Dermis blood vessel endothelial cell (primary cell): ENCODE measurements at regions not wholly inside any gene's neighbourhood (a gene's known extent, or its start where the extent isn't known, plus 50 kb on each side); places are given as distances from the start of the nearest gene placed in this dataset.

Source experiments
- DNase-seq: peaks from one replicate; pipeline ENCODE4 v3.0.0; 2010

DNA sequence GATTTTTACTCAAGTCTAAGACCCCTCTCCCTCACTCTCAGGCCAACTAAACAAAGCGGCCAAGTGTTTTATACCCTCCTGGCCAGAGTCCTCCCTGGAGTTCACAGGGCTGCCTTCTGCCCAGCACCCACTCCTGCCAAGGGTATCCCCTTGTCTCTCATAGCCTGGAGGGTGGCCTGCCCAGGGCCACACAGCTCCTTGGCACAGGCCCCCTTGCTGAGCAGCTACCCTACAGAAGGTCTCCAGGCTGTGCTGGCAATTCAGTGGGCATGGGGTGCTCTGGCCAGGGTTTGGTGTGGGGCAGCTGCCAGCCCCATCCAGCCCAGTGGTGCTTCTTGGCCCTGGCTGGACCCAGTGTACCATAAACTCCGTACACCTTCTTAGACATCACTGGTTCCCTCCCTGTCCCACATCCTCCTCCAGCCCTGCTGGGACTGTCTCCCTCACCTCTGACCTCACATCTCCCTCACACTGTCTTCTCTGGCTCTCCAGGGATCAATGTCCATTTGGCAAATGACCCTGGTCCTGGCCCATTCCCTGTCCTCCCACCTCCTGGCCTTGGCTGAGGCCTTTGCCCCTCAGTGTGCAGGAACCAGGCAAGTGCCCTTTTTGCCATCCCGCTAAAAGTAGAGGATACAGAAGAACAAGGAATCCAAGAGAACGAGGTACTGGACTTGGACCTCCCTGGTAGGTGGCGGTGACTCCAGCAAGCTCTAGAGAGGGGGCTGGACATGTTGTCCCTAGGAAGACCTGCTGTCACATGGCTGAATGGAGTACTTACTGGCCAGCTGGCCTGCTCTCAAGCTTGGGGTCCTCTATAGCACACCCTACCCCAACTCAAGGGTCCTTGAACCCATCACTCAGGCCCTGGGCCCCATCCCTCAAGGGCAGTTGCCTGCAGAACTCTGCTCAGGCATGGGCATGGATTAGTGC, 50.0 kb upstream of the TRPM1 start:
- no peak for DNase-seq

- no peak for DNase-seq
Observed at GRCh38 chr15:31153531-31153930, 52.0 kb upstream of the TRPM1 start.

DNA sequence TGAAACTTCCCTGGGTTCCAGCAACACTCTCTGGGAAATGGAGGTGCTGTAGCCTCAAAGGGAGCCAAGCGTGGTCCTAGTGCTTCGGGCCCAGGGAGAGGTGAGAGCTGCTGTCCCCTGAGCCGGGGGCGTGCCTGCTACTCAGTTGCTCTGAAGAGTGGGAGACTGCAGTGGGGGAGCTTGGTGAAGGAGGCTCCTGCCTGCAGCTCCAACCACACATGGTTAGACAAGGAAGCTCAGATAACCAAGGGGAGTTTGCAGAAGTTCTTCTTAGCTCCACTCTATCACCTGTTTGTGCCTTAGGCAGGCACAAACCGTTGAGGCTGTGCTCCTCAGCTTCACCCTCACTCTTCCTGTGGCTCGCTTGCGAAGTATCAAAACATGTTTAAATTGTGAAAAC, 53.6 kb upstream of the TRPM1 start:
- no peak for DNase-seq

DNA sequence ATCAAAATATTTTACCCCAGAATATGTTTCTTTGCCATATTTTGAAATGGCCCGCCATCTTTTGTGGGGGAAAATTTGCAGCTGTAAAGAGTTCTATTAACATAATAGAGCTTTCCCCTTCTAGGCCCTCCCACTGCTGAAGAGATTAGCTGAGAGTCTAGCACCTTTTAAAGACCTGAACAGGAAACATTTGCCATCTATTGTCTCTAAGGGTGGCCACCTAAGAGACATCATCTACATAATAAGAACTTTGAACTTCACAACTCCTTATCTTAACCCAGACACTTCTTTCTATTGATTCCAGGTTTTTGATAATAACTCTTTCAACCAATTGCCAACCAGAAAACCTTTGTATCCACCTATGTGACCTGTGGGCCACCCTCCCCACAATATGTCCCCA, 54.7 kb upstream of the TRPM1 start:
- no peak for DNase-seq

DNA sequence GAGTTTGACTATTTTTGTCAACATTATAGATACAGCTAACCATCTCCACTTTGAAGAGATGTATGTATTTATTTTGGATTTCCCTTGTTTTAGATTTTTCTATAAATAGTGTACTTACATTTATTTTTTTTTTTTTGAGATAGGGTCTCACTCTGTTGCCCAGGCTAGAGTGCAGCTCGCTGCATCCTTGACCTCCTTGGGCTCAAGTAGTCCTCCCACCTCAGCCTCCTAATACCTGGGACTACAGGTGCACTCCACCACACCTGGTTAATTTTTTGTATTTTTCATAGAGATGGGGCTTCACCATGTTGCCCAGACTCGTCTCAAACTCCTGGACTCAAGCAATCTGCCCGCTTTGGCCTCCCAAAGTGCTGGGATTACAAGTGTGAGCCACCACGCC, 55.3 kb upstream of the TRPM1 start:
- DNase-seq = no peak

- DNase-seq = no peak
Observed at GRCh38 chr15:31157644-31158069, 56.1 kb upstream of the TRPM1 start.

GRCh38 chr15:31158858-31159569, 57.5 kb upstream of the TRPM1 start:
- DNase-seq = no peak

- DNase-seq = no peak
Observed at GRCh38 chr15:31159837-31160236, 58.3 kb upstream of the TRPM1 start.

- no peak for DNase-seq
Observed at GRCh38 chr15:31160297-31160696, 58.8 kb upstream of the TRPM1 start.

DNA sequence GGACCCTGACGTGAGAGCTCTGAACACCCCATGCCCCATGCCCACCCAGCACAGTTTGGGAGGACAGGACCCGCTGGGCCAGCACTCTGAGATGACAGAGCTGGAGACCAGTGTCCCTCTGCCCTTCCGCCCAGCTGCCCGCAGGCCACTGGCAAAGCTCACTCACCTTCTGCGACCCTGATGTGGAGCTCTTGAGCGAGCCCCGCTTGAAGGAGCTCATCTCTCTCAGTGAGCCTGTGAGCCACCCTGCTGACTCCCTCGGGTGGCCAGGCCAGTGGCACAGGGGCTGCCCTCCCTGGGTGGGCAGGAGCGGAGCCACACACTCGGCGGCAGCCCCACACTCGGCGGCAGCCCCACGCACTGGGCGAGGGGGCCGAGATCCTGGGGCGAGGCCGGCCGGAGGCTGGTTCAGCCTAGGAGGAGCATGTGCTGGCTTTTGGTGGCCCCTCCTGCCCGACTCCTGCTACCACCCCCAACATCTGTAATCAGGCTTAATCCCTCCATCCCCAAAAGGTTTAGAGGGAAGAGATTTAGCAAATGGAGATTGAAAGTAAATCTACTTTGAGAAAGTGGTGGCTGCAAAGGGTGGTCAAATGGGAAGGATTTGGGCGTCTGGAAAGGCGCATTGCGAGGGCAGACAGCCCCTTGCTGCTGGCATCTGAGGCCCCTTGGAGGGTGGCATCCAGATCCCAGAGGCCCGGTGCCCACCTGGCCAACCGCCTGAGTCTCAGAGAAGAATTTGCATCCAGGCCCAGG, 59.4 kb upstream of the TRPM1 start:
- DNase-seq = no peak

- no peak for DNase-seq
Observed at GRCh38 chr15:31161951-31162350, 60.4 kb upstream of the TRPM1 start.

DNA sequence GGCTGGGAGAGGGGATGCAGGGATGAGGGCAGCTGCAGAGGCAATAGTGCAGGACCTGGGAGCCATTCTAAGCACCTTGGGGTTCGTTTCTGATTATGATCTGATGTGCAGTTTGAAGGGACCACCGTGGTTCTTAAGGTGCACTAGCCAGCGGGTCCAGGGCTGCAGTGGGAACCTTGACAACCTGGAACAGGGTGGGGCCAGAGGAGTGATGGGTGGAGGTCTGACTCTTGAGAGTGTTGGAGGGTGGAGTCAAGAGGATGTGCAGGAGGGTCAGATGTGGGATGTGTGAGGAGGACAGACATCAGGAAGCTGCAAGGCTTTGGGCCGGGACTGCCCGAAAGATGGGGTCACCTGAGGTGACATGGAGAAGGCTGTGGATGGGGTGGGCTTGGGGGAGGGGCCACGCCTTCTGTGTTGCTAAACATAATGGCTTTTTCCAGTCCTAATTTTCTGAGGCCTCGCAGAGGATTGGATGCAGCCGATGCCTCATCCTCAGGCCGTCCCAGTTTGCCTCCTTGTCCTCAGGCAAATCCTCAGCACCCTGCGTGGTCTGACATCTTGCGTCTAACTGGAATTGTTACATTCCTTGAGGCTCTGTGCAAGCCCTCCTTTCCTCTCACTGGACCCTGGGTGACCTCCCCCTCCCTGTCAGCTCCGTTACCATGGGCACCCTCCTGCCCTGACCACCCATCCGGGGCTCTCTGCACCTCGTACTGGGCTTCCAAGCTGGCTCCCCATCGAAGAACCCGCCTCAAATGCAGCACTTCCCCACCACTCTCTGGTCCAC, 61.4 kb upstream of the TRPM1 start:
- DNase-seq = no peak

- no peak for DNase-seq
Observed at GRCh38 chr15:31163769-31164572, 62.4 kb upstream of the TRPM1 start.

DNA sequence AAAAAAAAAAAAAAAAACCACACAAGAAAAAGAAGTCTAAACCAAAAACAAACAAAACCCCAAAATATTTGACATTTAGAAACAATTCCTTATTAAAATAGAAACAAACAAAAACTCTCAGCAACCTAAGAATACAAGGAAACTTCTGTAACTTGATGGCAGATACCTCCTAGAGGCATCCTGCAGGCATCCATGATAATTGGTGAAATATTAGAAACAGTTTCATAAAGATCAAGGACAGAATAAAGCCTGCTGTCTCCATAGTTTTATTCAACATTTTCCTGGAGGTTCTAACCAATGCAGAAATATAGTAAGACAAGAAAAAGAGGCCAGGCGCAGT, 63.0 kb upstream of the TRPM1 start:
- no peak for DNase-seq

DNA sequence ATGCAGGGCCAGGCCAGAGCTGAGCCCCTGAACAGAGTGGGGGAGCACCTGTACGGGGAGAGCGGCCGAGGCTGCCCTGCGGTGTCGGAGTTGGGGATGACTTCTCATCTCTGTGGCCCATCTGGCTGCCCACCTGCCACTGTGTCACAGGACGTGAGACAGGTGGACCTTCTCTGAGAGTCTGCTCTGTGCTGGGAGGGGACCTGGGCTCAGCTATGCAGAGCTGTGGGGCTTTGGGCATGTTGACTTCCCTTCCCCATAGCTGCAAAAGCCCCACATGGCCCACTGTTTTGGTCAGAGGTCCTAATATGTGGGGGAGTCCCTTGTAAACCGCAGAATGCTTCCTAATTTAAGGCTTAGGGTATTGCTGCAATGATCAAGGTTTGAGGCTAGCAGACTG, 68.0 kb upstream of the TRPM1 start:
- no peak for DNase-seq

GRCh38 chr15:31171731-31172130, 70.2 kb upstream of the TRPM1 start:
- DNase-seq = no peak

- no peak for DNase-seq
Observed at GRCh38 chr15:31172606-31173005, 71.1 kb upstream of the TRPM1 start.

GRCh38 chr15:31173790-31174450, 72.4 kb upstream of the TRPM1 start:
- DNase-seq = no peak

DNA sequence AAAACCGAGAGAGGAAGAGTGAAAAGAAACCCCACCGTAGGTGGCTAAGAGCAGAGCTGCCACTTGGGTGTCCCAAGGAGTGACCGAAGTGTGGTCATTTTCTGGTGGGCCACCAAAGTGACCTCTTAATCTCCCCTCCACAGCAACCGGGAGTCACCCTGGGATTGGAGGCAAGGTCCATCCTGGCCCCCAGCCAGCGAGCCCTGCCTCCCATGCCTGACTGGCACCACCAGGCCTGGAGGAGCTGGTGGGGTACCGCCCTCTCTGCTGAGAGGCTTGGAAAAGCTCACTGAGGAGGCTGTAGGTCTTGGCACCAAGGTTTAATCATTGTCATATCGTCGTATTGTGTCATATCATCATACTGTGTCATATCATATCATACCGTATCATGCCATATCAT, 74.0 kb upstream of the TRPM1 start:
- DNase-seq = no peak

DNA sequence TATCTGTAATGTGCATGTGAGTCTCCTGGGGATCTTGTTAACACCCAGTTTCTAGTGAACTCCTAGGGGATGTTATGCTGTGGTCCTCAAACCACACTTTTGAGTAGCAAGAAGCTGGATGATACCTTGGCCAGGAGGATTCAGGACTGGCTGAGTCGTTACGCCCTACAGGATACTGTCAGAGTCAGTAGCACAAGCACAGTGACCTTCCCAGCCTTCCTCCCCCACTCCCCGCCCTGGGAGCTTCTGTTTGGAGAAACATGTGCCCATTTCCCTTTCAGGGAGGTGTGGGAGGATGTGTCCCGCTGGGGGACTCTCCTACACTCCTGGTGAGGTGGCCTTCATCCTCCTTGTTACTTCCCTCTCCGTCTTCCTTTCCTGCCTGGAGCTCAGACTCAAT, 76.4 kb upstream of the TRPM1 start:
- DNase-seq = no peak

DNA sequence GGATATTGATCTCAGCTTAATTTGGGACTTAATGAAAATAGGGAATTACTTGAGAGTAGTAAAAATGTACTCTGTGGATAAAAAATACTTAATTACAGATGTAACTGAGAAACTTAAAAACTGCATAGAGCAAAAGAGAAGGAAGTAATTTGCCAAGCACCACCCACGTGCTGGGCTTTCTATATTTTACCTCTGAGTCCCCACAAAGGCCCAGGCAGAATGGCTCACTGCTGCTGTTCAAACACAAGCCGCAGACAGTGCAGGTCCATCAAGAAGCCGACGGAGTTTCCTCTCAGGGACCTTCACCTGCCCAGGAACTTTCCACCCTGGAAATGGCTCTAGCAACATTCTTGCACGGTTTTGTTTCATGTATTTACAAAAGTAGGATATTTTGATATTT, 77.2 kb upstream of the TRPM1 start:
- no peak for DNase-seq
